ENCODE measurements at regions not wholly inside any gene's neighbourhood (a gene's known extent, or its start where the extent isn't known, plus 50 kb on each side); places are given as distances from the start of the nearest gene placed in this dataset.

GRCh38 chr2:103814016-103814415 is 1039.9 kb upstream of the POU3F3 start:
- H3K4me2 ChIP-seq: no peak overlapping the region
- H3K4me3 ChIP-seq (IDR thresholded peaks at IDR 0.05; ENCODE audit: insufficient read depth, low read depth, low read length): no peak overlapping the region
- no peak overlapping the region for H2AFZ ChIP-seq (ENCODE audit: low read depth)
- no peaks in the 10 kb centered on the region for H3K36me3 ChIP-seq (ENCODE audit: insufficient read depth)
- H4K20me1 ChIP-seq (ENCODE audit: insufficient read depth): no peaks in the 10 kb centered on the region
- no peak overlapping the region for H3K27ac ChIP-seq
- TF ChIP-seq, protein P1, sequence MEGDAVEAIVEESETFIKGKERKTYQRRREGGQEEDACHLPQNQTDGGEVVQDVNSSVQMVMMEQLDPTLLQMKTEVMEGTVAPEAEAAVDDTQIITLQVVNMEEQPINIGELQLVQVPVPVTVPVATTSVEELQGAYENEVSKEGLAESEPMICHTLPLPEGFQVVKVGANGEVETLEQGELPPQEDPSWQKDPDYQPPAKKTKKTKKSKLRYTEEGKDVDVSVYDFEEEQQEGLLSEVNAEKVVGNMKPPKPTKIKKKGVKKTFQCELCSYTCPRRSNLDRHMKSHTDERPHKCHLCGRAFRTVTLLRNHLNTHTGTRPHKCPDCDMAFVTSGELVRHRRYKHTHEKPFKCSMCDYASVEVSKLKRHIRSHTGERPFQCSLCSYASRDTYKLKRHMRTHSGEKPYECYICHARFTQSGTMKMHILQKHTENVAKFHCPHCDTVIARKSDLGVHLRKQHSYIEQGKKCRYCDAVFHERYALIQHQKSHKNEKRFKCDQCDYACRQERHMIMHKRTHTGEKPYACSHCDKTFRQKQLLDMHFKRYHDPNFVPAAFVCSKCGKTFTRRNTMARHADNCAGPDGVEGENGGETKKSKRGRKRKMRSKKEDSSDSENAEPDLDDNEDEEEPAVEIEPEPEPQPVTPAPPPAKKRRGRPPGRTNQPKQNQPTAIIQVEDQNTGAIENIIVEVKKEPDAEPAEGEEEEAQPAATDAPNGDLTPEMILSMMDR (conservative IDR thresholded peaks at IDR 0.05; ENCODE audit: low read depth, low read length): no peak
- H3K79me2 ChIP-seq (ENCODE audit: insufficient read depth, low read depth): no peaks in the 10 kb centered on the region
- no peaks in the 10 kb centered on the region for H3K4me1 ChIP-seq (ENCODE audit: low read depth, poor library complexity, severe bottlenecking)
- no peaks in the 10 kb centered on the region for H3K27me3 ChIP-seq (ENCODE audit: insufficient read depth, low read depth)
- no peak overlapping the region for H3K9ac ChIP-seq

DNA sequence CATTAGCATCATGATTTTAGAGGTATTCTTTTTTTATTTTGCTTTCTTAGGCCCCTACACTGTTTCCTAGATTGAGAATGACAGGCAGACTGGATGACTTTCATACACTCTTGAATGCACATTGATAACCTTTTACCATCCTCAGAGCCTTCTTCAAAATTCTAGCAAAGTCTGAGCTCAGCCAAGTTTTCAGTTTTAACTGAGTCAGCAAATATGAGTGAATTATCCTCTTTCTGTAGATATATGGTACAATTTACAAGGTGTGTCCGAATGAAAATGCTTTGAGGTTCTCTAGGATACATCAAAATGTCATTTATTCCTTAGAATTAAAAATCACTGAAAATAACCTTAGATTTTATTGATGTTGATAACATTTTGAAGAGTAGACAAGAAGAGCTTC is 1038.2 kb upstream of the POU3F3 start:
- Histone ChIP-seq H3K36me3 (ENCODE audit: insufficient read depth) (no peaks in the 10 kb centered on the region), H3K27ac (no peak overlapping the region), H2AFZ (ENCODE audit: low read depth) (no peak overlapping the region), H3K79me2 (ENCODE audit: insufficient read depth, low read depth) (no peaks in the 10 kb centered on the region), H4K20me1 (ENCODE audit: insufficient read depth) (no peaks in the 10 kb centered on the region), H3K27me3 (ENCODE audit: insufficient read depth, low read depth) (no peaks in the 10 kb centered on the region), H3K4me3 (IDR thresholded peaks at IDR 0.05; ENCODE audit: insufficient read depth, low read depth, low read length) (no peak overlapping the region), H3K4me2 (no peak overlapping the region), H3K9ac (no peak overlapping the region), H3K4me1 (ENCODE audit: low read depth, poor library complexity, severe bottlenecking) (no peaks in the 10 kb centered on the region)
- TF ChIP-seq, protein P1 (conservative IDR thresholded peaks at IDR 0.05; ENCODE audit: low read depth, low read length): no peak

DNA sequence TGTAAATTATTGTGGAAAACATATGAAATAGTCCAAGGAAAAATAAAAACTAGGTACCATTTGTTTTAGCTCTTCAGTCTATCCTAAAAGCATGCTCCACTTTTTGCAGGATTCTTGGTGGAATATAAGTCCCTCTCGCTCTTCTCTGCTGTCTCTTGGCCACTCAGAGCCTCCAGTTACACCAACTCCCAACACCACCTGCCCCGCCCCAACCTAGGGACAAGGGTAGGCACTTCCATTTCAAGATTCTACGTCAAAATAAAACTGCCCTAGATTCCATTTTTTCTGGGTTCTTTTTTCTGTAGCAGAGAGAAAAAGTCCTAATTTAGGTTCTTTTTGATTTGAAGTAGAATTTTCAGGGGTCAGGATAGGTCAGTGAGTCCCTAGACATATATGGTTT is 1036.2 kb upstream of the POU3F3 start:
- no peak overlapping the region for H3K9ac ChIP-seq
- H3K4me2 ChIP-seq: no peak overlapping the region
- H2AFZ ChIP-seq (ENCODE audit: low read depth): no peak overlapping the region
- H3K36me3 ChIP-seq (ENCODE audit: insufficient read depth): no peaks in the 10 kb centered on the region
- H3K79me2 ChIP-seq (ENCODE audit: insufficient read depth, low read depth): no peaks in the 10 kb centered on the region
- no peaks in the 10 kb centered on the region for H4K20me1 ChIP-seq (ENCODE audit: insufficient read depth)
- no peaks in the 10 kb centered on the region for H3K4me1 ChIP-seq (ENCODE audit: low read depth, poor library complexity, severe bottlenecking)
- H3K27ac ChIP-seq: no peak overlapping the region
- TF ChIP-seq, protein P1 (conservative IDR thresholded peaks at IDR 0.05; ENCODE audit: low read depth, low read length): no peak
- H3K27me3 ChIP-seq (ENCODE audit: insufficient read depth, low read depth): no peaks in the 10 kb centered on the region
- no peak overlapping the region for H3K4me3 ChIP-seq (IDR thresholded peaks at IDR 0.05; ENCODE audit: insufficient read depth, low read depth, low read length)

- TF ChIP-seq, protein P1 (conservative IDR thresholded peaks at IDR 0.05; ENCODE audit: low read depth, low read length): no peak
- Histone ChIP-seq H3K27me3 (ENCODE audit: insufficient read depth, low read depth) (no peaks in the 10 kb centered on the region), H3K36me3 (ENCODE audit: insufficient read depth) (no peaks in the 10 kb centered on the region), H2AFZ (ENCODE audit: low read depth) (no peak overlapping the region), H3K4me1 (ENCODE audit: low read depth, poor library complexity, severe bottlenecking) (no peaks in the 10 kb centered on the region), H3K79me2 (ENCODE audit: insufficient read depth, low read depth) (no peaks in the 10 kb centered on the region), H3K4me2 (no peak overlapping the region), H3K27ac (no peak overlapping the region), H3K9ac (no peak overlapping the region), H3K4me3 (IDR thresholded peaks at IDR 0.05; ENCODE audit: insufficient read depth, low read depth, low read length) (no peak overlapping the region), H4K20me1 (ENCODE audit: insufficient read depth) (no peaks in the 10 kb centered on the region)
Observed at GRCh38 chr2:103818176-103818575, 1035.7 kb upstream of the POU3F3 start.
